SK-N-DZ (cell line): ENCODE measurements at regions not wholly inside any gene's neighbourhood (a gene's known extent, or its start where the extent isn't known, plus 50 kb on each side); places are given as distances from the start of the nearest gene placed in this dataset.

Experiments
- DNase-seq: peaks from one replicate; pipeline ENCODE4 v3.0.0-alpha.2; 2015; ENCODE audit warnings: low spot score

GRCh38 chr11:127238321-127238720 lies 237.8 kb upstream of the KIRREL3 start:
- no peak for DNase-seq

DNA sequence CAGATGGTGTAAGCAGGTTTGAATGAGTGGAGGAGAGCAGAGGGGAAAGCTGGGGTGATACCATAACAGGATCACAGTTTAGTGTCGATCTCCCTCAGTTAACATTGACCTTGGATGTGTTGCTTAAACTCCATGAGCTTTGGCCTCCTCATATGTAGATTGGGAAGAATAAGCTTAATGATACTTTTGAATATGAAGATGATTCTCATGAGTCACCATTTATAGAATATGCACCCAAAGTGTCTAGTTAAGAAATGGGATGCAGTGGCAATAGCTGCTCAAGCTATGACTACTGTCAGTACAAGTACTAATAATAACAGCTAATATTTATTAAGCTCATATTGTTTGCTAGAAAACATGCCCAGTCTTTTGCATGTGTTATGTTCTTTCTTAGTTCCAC lies 236.2 kb upstream of the KIRREL3 start:
- no peak for DNase-seq

DNA sequence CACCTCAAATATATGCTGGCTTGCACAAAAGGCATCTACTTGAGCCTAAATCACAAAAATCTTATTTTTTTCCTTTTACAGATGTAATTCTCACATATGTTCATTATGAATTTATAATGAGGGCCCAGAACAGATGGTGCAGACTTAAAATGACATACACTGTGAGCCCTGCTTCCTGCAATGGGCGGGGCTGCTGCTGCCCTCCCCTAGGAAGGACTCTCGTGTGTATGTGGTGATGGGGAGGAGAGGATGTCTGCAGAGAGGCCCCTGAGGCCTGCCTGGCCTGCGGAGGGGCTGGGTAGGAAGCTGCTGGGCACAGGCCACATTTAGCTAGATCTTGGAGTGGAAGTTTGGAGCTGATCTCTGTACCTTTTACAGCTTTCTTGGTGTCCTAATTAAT lies 233.4 kb upstream of the KIRREL3 start:
- no peak for DNase-seq

GRCh38 chr11:127230392-127230791 lies 229.8 kb upstream of the KIRREL3 start:
- DNase-seq, result no peak

DNA sequence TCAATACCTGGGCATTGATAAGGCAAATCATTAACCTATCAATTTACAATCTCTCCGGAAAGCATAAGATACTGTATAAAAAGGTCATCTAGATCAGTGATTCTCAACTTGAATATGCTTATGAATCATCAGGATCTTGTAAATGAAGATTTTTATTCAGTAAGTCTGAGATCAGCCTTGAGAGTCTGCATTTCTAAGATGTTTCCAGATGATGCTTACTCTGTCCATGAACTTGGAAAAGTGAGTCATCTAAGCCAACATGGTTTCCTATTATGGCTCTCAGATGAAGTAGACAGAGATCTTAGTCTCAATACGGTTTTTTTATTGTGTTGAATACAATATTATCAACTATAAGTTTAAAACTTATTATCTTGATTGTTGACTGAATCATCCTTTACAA lies 226.4 kb upstream of the KIRREL3 start:
- DNase-seq, result no peak

DNA sequence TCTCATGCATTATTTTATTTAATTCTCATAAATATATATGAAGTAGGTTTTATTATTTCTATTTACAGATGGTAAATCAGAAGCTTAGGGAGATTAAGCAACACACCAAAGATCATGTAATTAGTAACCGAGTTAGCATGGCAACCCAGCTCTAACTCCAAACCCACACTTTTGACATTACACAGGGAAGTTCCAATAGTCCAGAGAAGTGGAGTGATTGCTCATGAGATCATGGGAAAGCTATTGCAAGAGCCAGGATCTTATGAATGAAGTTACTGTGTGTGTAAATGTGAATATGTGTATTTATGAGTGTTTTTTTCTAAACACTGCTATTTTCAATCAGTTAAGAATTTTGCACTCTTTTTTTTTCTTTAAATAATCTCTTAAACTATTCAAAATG lies 225.8 kb upstream of the KIRREL3 start:
- DNase-seq, result no peak

DNA sequence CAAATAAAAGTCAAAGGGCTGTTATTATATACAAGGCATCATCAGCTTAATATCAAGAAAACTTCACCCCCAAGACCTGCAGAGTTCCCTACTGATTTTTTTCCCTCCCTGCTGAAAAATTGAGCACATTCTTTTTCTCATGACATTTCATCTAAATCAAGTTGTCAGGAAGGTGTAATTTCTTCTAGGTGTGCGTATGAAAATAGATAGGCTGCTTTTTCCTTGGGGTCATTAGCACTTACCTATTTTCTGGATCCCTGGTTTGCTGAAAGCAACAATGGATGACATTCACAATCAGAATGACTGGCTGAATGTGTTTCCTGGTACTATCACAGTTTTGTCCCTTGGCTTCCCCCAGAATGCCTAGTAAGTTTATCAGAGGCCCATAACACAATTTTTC lies 225.0 kb upstream of the KIRREL3 start:
- DNase-seq, result no peak

GRCh38 chr11:127224276-127224675 lies 223.7 kb upstream of the KIRREL3 start:
- no peak for DNase-seq

- DNase-seq, result no peak
Measured at GRCh38 chr11:127223633-127224032, 223.1 kb upstream of the KIRREL3 start.

GRCh38 chr11:127223026-127223425 lies 222.5 kb upstream of the KIRREL3 start:
- no peak for DNase-seq

GRCh38 chr11:127219704-127220103 lies 219.1 kb upstream of the KIRREL3 start:
- DNase-seq, result no peak

DNA sequence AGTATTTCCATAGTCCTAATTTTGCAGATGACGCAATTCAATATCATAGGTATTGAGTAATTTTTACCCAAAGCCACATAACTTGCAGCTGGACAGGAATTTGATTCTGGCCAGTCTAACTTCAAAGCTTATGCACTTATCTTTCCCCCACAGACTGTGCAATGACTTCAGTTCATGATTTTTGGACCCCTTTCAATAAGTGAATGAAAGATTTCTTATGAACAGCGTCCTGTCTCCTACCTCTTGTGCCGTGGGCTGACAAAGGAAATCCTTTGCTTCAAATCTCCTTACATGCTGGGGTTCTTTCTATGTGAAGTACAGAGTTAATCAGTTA lies 217.7 kb upstream of the KIRREL3 start:
- no peak for DNase-seq

DNA sequence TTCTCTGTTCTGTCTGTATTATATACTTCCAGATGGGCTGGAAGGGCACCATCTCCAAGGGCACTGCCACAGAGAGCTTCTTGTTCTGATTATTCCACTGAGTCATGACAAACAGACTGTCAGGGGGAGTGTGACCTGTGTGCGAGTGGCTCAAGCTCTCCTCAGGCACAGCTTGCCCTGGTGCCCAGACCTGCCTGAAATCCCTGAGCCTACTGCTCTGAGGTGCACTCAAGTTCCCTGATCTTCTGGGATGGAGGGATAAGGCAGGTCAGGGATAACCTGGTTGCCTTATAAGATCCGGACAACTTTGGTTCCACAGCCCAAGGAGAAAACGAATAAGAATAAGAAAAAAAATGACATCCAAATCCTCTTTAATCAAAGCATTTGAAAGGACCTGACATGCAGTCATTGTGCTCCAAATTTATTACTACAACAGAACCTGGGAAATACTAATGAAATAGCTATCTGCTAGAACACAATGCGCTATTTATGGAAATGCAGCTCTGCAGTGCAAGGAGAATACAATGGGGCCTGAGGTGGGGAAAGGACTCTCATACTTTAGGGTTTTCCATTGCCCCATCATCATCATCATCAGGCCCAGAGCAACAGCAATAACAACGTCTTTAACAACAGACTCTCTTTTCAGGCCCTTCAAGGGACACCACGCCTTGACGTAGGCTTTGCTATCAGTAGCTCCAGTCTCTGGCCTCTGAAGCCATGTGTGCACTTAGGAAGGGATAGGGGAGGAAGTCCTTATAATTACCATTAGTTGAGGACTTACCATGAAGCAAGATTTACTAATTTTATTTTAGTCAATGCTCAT lies 217.1 kb upstream of the KIRREL3 start:
- no peak for DNase-seq

DNA sequence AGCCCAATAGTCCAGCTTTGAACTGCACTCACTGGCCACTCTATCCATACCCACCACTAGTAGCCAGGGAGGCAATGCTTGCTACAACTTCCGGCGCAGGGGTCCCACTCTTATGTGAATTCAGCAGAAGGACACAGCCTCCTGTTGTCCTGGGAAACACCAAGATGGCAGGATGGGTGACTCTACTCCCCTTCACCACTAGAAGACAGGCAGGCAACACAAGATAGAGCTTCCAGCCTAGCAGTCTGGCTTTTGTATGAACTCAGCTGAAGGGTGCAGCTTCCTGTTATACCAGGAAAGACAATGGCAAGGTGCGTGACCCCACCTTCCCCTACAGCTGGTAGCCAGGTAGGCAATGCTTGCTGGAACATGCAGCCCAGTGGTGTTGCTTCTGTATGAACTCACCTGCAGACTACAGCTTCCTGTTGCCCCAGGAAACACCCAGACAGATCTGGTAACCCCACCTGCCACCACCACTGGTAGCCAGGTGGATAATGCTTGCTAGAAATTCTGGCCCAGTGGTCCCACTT lies 205.2 kb upstream of the KIRREL3 start:
- DNase-seq, result no peak

DNA sequence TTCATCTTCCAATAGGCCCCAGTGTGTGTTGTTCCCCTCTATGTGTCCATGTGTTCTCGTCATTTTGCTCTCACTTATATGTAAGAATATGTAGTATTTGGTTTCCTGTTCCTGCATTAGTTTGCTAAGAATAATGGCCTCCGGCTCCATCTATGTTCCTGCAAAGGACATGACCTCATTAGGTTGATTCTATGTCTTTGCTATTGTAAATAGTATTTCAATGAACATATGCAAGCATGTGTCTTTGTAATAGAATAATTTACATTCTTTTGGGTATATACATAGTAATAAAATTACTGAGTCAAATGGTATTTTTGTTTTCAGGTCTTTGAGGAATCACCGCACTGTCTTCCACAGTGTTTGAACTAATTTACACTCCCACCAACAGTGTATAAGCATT lies 202.9 kb upstream of the KIRREL3 start:
- DNase-seq, result no peak

- no peak for DNase-seq
Measured at GRCh38 chr11:127202105-127202504, 201.5 kb upstream of the KIRREL3 start.

GRCh38 chr11:127199306-127199801 lies 198.8 kb upstream of the KIRREL3 start:
- DNase-seq, result no peak

DNA sequence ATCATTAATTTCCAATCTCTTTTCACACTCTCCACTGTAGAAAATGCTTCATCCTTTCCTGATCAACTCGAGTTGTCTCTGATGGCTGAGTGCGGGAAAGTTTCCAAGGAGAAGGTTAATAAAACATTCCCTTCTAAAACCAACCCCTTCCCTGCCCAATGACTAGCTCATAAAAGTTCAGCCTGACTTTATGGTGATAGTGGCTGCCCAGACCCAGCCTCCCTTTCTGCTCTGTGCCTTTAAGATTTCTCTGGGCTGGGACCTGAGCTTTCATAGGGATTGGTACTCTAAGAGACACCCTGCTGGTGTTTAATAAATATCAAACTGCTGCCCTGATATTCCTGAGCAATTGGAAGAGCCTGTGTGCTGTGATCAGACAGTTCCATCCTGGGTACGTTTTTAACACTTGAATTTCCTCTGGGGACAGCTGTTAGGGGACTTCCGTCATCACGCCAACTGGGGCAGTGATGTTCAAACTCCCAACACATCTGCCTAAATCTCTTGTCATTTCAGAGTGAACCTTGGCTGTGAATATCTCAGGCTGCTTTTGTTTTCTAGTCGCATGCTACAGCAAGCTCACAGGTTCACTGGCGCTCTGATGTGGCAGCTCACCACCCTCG lies 195.0 kb upstream of the KIRREL3 start:
- no peak for DNase-seq

- no peak for DNase-seq
Measured at GRCh38 chr11:127194521-127194920, 194.0 kb upstream of the KIRREL3 start.

DNA sequence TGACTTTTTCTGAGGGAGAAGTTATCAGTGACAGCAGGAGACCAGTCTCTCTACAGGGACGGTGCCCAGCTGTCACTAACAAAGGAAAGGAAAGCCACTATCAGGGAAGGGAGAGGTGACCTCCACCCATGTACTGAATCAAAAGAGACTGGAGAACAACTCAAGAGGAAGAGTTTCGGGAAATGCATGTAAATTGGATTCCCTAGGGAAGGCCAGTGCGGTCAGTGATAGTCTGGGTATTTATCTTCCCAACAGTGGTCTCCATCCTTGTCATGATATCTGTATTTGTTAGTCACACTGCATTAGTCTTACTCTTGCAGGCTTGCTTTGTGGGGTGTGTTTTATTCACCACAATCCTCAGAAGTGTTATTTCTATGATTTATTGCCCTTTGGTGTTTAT lies 193.4 kb upstream of the KIRREL3 start:
- no peak for DNase-seq

DNA sequence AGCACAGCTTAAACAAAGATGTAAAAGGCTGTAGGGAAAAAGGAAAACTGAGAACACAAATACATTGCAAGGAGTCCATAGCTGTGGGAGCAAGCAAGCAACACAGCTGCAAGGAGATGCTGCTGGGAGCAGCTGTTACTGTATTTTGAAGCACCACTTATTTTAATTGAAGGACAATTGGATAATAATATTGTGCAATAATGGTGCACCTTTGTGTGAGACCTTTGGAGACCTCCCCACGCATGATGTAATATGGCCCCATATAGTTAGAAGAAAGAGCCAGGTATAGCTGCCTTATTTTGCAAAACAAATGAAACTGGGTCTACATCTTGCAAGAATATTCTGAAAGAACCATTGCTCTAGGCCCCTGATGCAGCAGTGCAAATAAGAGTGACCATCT lies 191.1 kb upstream of the KIRREL3 start:
- no peak for DNase-seq

- no peak for DNase-seq
Measured at GRCh38 chr11:127191261-127191660, 190.7 kb upstream of the KIRREL3 start.

GRCh38 chr11:127182586-127183203 lies 182.1 kb upstream of the KIRREL3 start:
- DNase-seq, result no peak
